ENCODE measurements at regions not wholly inside any gene's neighbourhood (a gene's known extent, or its start where the extent isn't known, plus 50 kb on each side); places are given as distances from the start of the nearest gene placed in this dataset.

DNA sequence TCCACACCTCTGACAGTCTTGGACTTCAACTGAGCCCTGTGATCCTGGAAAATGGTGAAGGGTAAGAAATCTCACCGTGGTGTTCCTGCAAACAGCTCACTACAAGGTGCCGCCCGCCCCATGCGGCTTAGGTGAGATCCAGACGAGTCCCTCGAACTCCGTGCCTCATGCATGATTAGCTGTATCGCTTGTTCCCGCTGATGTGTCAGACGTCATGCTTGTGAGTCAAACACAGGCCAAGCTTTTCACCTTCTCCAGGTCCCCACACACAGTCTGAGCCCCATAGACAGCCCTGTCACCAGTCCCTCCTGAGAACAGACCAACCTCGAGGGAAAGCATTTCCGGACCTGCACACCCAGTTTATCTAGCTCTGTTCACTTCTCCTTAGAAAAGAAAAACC is 740.5 kb downstream of the GALR1 start:
- no peaks in the 10 kb centered on the region for H3K36me3 ChIP-seq (ENCODE audit: control insufficient read depth in 3 of 3, insufficient read depth in 3 of 3, low read length in 3 of 3)
- no peaks in the 10 kb centered on the region for H3K27me3 ChIP-seq (ENCODE audit: control insufficient read depth in 3 of 3, insufficient read depth in 3 of 3, low read length in 3 of 3)
- no peak overlapping the region for H3K27ac ChIP-seq (ENCODE audit: low read depth, low read length)
- no peaks in the 10 kb centered on the region for H3K9me3 ChIP-seq (ENCODE audit: control insufficient read depth in 3 of 3, low read length in 3 of 3)
- no peak overlapping the region for H3K9ac ChIP-seq (ENCODE audit: low read depth in 1 of 3, low read length in 3 of 3)
- no peak overlapping the region for H3K4me3 ChIP-seq (ENCODE audit: low read length in 3 of 3)
- H3K4me1 ChIP-seq (ENCODE audit: control insufficient read depth in 3 of 3, insufficient read depth in 3 of 3, low read length in 3 of 3): no peaks in the 10 kb centered on the region

DNA sequence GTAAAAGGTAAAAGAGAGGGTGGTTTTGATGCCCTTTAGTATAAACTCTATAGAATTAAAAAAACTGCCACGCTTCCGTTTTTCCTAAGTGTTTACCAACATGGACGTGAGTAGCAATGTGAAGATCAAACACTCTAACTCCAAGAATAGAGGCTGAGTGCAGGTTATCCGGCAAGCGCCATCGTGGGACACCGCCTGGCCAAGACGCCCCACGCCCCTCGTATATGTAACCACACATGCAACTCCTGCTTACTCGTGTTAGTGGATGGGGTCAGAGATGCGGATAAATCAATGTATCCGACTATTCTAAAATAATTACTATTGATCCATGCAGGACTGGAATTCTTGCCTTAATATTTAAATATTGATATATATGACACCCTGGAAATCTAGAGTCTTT is 741.3 kb downstream of the GALR1 start:
- H3K36me3 ChIP-seq (ENCODE audit: control insufficient read depth in 3 of 3, insufficient read depth in 3 of 3, low read length in 3 of 3): no peaks in the 10 kb centered on the region
- H3K27me3 ChIP-seq (ENCODE audit: control insufficient read depth in 3 of 3, insufficient read depth in 3 of 3, low read length in 3 of 3): no peaks in the 10 kb centered on the region
- no peaks in the 10 kb centered on the region for H3K4me1 ChIP-seq (ENCODE audit: control insufficient read depth in 3 of 3, insufficient read depth in 3 of 3, low read length in 3 of 3)
- no peaks in the 10 kb centered on the region for H3K9me3 ChIP-seq (ENCODE audit: control insufficient read depth in 3 of 3, low read length in 3 of 3)
- no peak overlapping the region for H3K4me3 ChIP-seq (ENCODE audit: low read length in 3 of 3)
- no peak overlapping the region for H3K27ac ChIP-seq (ENCODE audit: low read depth, low read length)
- H3K9ac ChIP-seq (ENCODE audit: low read depth in 1 of 3, low read length in 3 of 3): no peak overlapping the region

DNA sequence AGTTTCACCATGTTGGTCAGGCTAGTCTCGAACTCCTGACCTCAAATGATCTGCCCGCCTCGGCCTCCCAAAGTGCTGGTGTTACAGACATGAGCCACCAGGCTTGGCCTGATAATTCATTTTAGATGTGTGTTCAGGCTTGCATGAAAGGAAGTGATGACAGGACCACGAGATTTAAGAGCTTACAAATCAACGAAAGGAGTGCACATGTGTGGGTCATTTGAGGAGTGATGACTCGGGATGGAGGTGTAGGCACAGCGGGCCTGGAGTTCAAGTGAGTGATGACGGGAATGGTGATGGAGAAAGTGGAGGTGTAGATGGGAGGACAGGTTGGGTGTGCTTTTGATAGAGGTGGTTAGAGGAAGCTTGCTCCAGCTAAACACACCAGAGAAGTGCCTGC is 742.4 kb downstream of the GALR1 start:
- Histone ChIP-seq H3K4me3 (ENCODE audit: low read length in 3 of 3) (no peak overlapping the region), H3K36me3 (ENCODE audit: control insufficient read depth in 3 of 3, insufficient read depth in 3 of 3, low read length in 3 of 3) (no peaks in the 10 kb centered on the region), H3K27ac (ENCODE audit: low read depth, low read length) (no peak overlapping the region), H3K4me1 (ENCODE audit: control insufficient read depth in 3 of 3, insufficient read depth in 3 of 3, low read length in 3 of 3) (no peaks in the 10 kb centered on the region), H3K9me3 (ENCODE audit: control insufficient read depth in 3 of 3, low read length in 3 of 3) (no peaks in the 10 kb centered on the region), H3K27me3 (ENCODE audit: control insufficient read depth in 3 of 3, insufficient read depth in 3 of 3, low read length in 3 of 3) (no peaks in the 10 kb centered on the region), H3K9ac (ENCODE audit: low read depth in 1 of 3, low read length in 3 of 3) (no peak overlapping the region)

DNA sequence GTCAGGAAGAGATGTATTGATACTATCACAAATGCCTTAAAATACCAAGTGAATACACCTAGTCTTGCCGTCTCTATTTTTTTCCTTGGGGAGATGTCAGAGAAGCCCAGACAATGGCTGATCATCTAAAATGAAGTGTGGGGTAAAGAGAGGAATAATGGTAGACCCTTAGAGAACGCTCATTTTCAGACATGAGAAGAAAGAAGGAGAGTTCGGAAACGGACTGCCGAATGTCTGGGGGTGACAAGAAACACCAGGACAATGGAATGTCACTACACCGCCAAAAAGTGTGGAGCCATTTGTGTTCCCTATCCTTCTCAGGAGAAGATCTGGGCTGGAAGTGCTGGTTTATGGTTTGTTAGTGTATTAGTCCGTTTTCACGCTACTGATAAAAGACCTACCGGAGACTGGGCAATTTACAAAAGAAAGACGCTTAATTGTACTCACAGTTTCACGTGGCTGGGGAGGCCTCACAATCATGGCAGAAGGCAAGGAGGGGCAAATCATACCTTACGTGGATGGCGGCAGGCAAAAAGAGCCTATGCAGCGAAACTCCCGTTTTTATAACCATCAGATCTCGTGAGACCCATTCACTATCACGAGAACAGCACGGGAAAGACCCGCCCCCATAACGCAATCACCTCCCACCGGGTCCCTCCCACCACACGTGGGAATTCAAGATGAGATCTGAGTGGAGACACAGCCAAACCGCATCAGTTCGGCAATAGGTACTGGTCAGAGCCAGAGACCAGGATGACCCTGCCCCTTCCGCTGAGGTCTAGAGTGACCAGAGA is 743.7 kb downstream of the GALR1 start:
- Histone ChIP-seq H3K9ac (ENCODE audit: low read depth in 1 of 3, low read length in 3 of 3) (no peak overlapping the region), H3K4me3 (ENCODE audit: low read length in 3 of 3) (no peak overlapping the region), H3K9me3 (ENCODE audit: control insufficient read depth in 3 of 3, low read length in 3 of 3) (no peaks in the 10 kb centered on the region), H3K27me3 (ENCODE audit: control insufficient read depth in 3 of 3, insufficient read depth in 3 of 3, low read length in 3 of 3) (no peaks in the 10 kb centered on the region), H3K27ac (ENCODE audit: low read depth, low read length) (no peak overlapping the region), H3K4me1 (ENCODE audit: control insufficient read depth in 3 of 3, insufficient read depth in 3 of 3, low read length in 3 of 3) (no peaks in the 10 kb centered on the region), H3K36me3 (ENCODE audit: control insufficient read depth in 3 of 3, insufficient read depth in 3 of 3, low read length in 3 of 3) (no peaks in the 10 kb centered on the region)

DNA sequence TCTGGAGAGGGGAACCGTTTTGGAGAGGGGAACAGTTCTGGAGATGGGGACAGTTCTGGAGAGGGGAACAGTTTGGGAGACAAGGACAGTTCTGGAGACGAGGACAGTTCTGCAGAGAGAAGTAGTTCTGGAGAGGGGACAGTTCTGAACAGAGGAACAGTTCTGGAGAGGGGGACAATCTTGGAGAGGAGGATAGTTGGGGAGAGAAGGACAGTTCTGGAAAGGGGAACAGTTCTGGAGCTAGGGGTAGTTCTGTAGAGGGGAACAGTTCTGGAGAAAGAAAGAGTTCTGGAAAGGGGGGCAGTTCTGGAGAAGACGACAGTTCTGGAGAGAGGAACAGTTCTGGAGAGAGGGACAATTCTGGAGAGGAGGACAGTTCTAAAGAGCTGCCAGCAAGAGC is 745.9 kb downstream of the GALR1 start:
- Histone ChIP-seq H3K27me3 (ENCODE audit: control insufficient read depth in 3 of 3, insufficient read depth in 3 of 3, low read length in 3 of 3) (no peaks in the 10 kb centered on the region), H3K4me3 (ENCODE audit: low read length in 3 of 3) (no peak overlapping the region), H3K36me3 (ENCODE audit: control insufficient read depth in 3 of 3, insufficient read depth in 3 of 3, low read length in 3 of 3) (no peaks in the 10 kb centered on the region), H3K9ac (ENCODE audit: low read depth in 1 of 3, low read length in 3 of 3) (no peak overlapping the region), H3K27ac (ENCODE audit: low read depth, low read length) (no peak overlapping the region), H3K9me3 (ENCODE audit: control insufficient read depth in 3 of 3, low read length in 3 of 3) (no peaks in the 10 kb centered on the region), H3K4me1 (ENCODE audit: control insufficient read depth in 3 of 3, insufficient read depth in 3 of 3, low read length in 3 of 3) (no peaks in the 10 kb centered on the region)

DNA sequence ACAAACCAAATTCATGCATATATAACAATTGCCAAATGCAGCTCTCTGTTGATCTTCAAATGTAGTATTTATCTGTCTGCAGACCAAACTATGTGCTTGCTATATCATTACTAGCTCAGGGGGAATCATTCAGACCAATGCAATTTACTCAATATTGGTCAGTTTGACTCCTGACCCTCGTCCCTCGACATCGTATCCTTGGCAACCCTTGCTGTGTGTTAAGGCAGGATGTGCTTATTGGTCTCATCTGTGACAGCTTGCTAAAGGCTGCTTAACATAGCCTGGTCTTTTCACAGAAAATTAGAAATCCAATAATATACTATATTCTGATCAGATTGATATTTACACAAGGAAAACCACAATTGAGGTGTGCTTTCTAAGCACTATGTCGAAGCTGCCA is 747.1 kb downstream of the GALR1 start:
- no peak overlapping the region for H3K9ac ChIP-seq (ENCODE audit: low read depth in 1 of 3, low read length in 3 of 3)
- no peaks in the 10 kb centered on the region for H3K4me1 ChIP-seq (ENCODE audit: control insufficient read depth in 3 of 3, insufficient read depth in 3 of 3, low read length in 3 of 3)
- no peaks in the 10 kb centered on the region for H3K36me3 ChIP-seq (ENCODE audit: control insufficient read depth in 3 of 3, insufficient read depth in 3 of 3, low read length in 3 of 3)
- H3K9me3 ChIP-seq (ENCODE audit: control insufficient read depth in 3 of 3, low read length in 3 of 3): peaks cover 0 to 4% (median 0%) of the 10 kb centered on the region in 3 donors
- H3K4me3 ChIP-seq (ENCODE audit: low read length in 3 of 3): no peak overlapping the region
- no peaks in the 10 kb centered on the region for H3K27me3 ChIP-seq (ENCODE audit: control insufficient read depth in 3 of 3, insufficient read depth in 3 of 3, low read length in 3 of 3)
- no peak overlapping the region for H3K27ac ChIP-seq (ENCODE audit: low read depth, low read length)

DNA sequence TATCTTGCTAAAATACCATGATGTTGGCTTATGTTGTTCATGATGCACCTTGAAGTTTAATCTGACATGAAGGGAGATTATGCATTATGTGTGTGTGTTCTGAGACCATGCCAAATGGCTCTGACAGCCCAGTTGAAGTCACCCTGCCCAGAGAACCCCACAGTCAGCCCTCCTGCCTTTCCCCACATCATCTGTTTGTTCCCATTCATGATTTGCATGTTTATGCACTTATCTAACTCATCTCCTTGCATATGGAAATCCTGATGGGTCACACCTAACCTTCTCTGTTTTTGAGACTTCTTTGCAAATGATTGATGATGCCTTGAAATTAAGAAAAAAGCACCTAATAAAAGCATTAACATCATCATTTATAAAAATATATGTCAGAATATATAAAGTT is 752.2 kb downstream of the GALR1 start:
- H3K36me3 ChIP-seq (ENCODE audit: control insufficient read depth in 3 of 3, insufficient read depth in 3 of 3, low read length in 3 of 3): no peaks in the 10 kb centered on the region
- H3K9ac ChIP-seq (ENCODE audit: low read depth in 1 of 3, low read length in 3 of 3): no peak overlapping the region
- no peaks in the 10 kb centered on the region for H3K4me1 ChIP-seq (ENCODE audit: control insufficient read depth in 3 of 3, insufficient read depth in 3 of 3, low read length in 3 of 3)
- no peak overlapping the region for H3K4me3 ChIP-seq (ENCODE audit: low read length in 3 of 3)
- peaks cover 0 to 5% (median 0%) of the 10 kb centered on the region in 3 donors for H3K9me3 ChIP-seq (ENCODE audit: control insufficient read depth in 3 of 3, low read length in 3 of 3)
- H3K27me3 ChIP-seq (ENCODE audit: control insufficient read depth in 3 of 3, insufficient read depth in 3 of 3, low read length in 3 of 3): peaks cover 0 to 12% (median 0%) of the 10 kb centered on the region in 3 donors
- no peak overlapping the region for H3K27ac ChIP-seq (ENCODE audit: low read depth, low read length)

DNA sequence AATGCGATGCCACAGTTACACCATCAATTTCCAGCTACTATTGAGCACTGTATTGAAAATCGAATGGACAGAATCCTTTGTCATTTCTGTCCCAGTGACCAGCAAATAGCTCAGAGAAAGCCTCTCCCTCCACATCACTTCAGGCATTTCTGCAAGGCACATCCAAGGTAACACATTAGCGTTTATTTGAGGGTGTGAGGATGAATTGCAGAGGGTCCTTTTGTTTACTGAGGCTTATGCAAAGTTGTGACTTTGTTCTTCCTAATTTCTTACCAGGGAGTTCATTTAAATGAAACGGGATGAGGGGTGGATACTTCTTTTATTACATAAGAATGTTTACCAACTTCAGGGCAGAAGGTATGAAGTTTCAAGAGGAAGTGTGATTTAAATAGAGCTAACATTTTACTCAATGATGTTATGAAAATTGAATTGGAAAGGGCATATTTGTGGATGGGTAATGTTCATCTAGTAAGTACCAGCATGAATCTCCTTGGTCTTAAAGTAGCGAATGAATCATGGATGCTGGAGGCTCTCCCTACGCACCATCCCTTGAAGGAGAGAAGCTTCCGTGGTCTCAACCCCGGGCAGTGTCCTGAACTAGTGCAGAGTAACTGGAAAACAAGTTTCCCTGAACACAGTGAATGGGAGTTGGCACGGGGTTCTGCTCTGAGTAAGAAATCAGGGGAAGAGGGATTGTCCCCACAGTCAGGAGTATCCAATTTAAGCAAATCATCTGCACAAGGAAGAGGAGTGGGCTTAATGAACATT is 756.5 kb downstream of the GALR1 start:
- Histone ChIP-seq H3K9ac (ENCODE audit: low read depth in 1 of 3, low read length in 3 of 3) (no peak overlapping the region), H3K36me3 (ENCODE audit: control insufficient read depth in 3 of 3, insufficient read depth in 3 of 3, low read length in 3 of 3) (no peaks in the 10 kb centered on the region), H3K9me3 (ENCODE audit: control insufficient read depth in 3 of 3, low read length in 3 of 3) (peaks cover 0 to 5% (median 0%) of the 10 kb centered on the region in 3 donors), H3K4me1 (ENCODE audit: control insufficient read depth in 3 of 3, insufficient read depth in 3 of 3, low read length in 3 of 3) (no peaks in the 10 kb centered on the region), H3K4me3 (ENCODE audit: low read length in 3 of 3) (no peak overlapping the region), H3K27ac (ENCODE audit: low read depth, low read length) (no peak overlapping the region), H3K27me3 (ENCODE audit: control insufficient read depth in 3 of 3, insufficient read depth in 3 of 3, low read length in 3 of 3) (peaks cover 0 to 13% (median 0%) of the 10 kb centered on the region in 3 donors)

DNA sequence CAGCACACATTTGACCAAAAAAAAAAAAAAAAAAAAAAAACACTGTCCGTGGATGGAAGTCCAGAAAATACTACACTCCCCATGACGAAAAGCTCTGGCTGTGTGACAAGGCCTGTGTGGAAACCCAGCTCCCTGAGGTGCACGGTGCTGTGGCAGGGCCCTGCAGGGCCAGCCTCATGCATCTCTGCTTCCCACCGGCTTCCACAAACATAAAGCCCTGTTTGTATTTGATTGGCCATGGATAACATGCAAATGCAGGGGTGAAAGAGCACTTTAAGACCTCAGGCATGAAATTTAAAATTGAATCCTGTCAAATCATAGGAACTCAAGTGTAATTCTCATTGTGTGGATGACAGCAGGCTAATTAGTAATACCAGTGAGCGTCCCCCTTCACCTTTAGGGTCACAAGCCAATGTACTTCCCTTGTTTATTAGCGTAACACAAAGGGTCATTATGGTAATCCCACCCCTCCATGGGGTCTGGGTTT is 757.2 kb downstream of the GALR1 start:
- H3K9me3 ChIP-seq (ENCODE audit: control insufficient read depth in 3 of 3, low read length in 3 of 3): no peaks in the 10 kb centered on the region
- H3K27me3 ChIP-seq (ENCODE audit: control insufficient read depth in 3 of 3, insufficient read depth in 3 of 3, low read length in 3 of 3): peaks cover 0 to 13% (median 0%) of the 10 kb centered on the region in 3 donors
- H3K4me1 ChIP-seq (ENCODE audit: control insufficient read depth in 3 of 3, insufficient read depth in 3 of 3, low read length in 3 of 3): no peaks in the 10 kb centered on the region
- H3K36me3 ChIP-seq (ENCODE audit: control insufficient read depth in 3 of 3, insufficient read depth in 3 of 3, low read length in 3 of 3): no peaks in the 10 kb centered on the region
- H3K9ac ChIP-seq (ENCODE audit: low read depth in 1 of 3, low read length in 3 of 3): no peak overlapping the region
- no peak overlapping the region for H3K4me3 ChIP-seq (ENCODE audit: low read length in 3 of 3)
- H3K27ac ChIP-seq (ENCODE audit: low read depth, low read length): no peak overlapping the region

DNA sequence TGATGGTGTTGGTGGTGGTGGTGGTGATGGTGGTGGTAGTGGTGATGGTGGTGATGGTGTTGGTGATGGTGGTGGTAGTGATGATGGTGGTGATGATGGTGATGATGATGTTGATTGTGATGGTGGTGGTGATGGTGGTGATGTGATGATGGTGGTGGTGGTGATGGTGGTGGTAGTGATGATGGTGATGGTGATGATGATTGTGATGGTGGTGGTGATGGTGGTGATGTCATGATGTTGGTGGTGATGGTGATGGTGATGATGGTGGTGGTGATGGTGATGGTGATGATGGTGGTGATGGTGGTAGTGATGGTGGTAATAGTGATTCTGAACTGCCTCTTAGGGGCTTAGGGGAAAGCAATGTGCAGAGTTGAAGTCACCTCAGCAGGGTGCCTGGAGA is 760.7 kb downstream of the GALR1 start:
- H3K27me3 ChIP-seq (ENCODE audit: control insufficient read depth in 3 of 3, insufficient read depth in 3 of 3, low read length in 3 of 3): peaks cover 0 to 13% (median 0%) of the 10 kb centered on the region in 3 donors
- no peaks in the 10 kb centered on the region for H3K9me3 ChIP-seq (ENCODE audit: control insufficient read depth in 3 of 3, low read length in 3 of 3)
- H3K36me3 ChIP-seq (ENCODE audit: control insufficient read depth in 3 of 3, insufficient read depth in 3 of 3, low read length in 3 of 3): no peaks in the 10 kb centered on the region
- no peak overlapping the region for H3K27ac ChIP-seq (ENCODE audit: low read depth, low read length)
- no peaks in the 10 kb centered on the region for H3K4me1 ChIP-seq (ENCODE audit: control insufficient read depth in 3 of 3, insufficient read depth in 3 of 3, low read length in 3 of 3)
- H3K9ac ChIP-seq (ENCODE audit: low read depth in 1 of 3, low read length in 3 of 3): no peak overlapping the region
- no peak overlapping the region for H3K4me3 ChIP-seq (ENCODE audit: low read length in 3 of 3)
